ENCODE measurements at regions not wholly inside any gene's neighbourhood (a gene's known extent, or its start where the extent isn't known, plus 50 kb on each side); places are given as distances from the start of the nearest gene placed in this dataset.
"Not testable (repeated sequence)": the region's sequence is repeated elsewhere in the genome, so short reads cannot be mapped to it uniquely, and the experiment has no call there.

- TF ChIP-seq, protein P1, sequence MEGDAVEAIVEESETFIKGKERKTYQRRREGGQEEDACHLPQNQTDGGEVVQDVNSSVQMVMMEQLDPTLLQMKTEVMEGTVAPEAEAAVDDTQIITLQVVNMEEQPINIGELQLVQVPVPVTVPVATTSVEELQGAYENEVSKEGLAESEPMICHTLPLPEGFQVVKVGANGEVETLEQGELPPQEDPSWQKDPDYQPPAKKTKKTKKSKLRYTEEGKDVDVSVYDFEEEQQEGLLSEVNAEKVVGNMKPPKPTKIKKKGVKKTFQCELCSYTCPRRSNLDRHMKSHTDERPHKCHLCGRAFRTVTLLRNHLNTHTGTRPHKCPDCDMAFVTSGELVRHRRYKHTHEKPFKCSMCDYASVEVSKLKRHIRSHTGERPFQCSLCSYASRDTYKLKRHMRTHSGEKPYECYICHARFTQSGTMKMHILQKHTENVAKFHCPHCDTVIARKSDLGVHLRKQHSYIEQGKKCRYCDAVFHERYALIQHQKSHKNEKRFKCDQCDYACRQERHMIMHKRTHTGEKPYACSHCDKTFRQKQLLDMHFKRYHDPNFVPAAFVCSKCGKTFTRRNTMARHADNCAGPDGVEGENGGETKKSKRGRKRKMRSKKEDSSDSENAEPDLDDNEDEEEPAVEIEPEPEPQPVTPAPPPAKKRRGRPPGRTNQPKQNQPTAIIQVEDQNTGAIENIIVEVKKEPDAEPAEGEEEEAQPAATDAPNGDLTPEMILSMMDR (IDR thresholded peaks at IDR 0.05), result not testable (repeated sequence)
- not testable (repeated sequence) for TF ChIP-seq EZH2, EZH2phosphoT487 (IDR thresholded peaks at IDR 0.05)
Measured at GRCh38 chr12:27145725-27146124, 63.3 kb upstream of the C12orf71 start.
